Kidney epithelial cell (primary cell): ENCODE measurements at regions not wholly inside any gene's neighbourhood (a gene's known extent, or its start where the extent isn't known, plus 50 kb on each side); places are given as distances from the start of the nearest gene placed in this dataset.
"Not testable (repeated sequence)": the region's sequence is repeated elsewhere in the genome, so short reads cannot be mapped to it uniquely, and the experiment has no call there.

Experiments
- DNase-seq: peaks from one replicate; pipeline ENCODE4 v3.0.0-alpha.2; 2010; ENCODE audit warnings: low read depth
- H3K27me3 ChIP-seq: 2 replicates; pipeline ENCODE4 v1.6.0; 2011; ENCODE audit warnings: low read length; ENCODE audit not compliant: control insufficient read depth, insufficient read depth
- H3K36me3 ChIP-seq: 2 replicates; pipeline ENCODE4 v1.5.1; 2011; ENCODE audit warnings: low read length; ENCODE audit not compliant: control insufficient read depth, insufficient read depth
- H3K4me3 ChIP-seq: 2 replicates; pipeline ENCODE4 v1.5.1; 2011; ENCODE audit warnings: low read depth, mild to moderate bottlenecking, control low read depth, low read length
- CTCF ChIP-seq: IDR thresholded peaks from 2 replicates; pipeline ENCODE4 v1.5.1; 2011; ENCODE audit warnings: mild to moderate bottlenecking, moderate library complexity, low read length, control low read depth, inconsistent platforms; ENCODE audit not compliant: insufficient read depth, poor library complexity, severe bottlenecking

- TF ChIP-seq CTCF, result no peak
- no peak for DNase-seq
These were observed 202.3 kb downstream of the LRRC70 start for GRCh38 chr5:62780888-62781287.

GRCh38 chr5:62780230-62780629, 201.6 kb downstream of the LRRC70 start:
- no peak for TF ChIP-seq CTCF

More at GRCh38 chr5:62780888-62781287, 202.3 kb downstream of the LRRC70 start:
- Histone ChIP-seq H3K27me3 (no peaks in the 10 kb centered on the region), H3K36me3 (no peaks in the 10 kb centered on the region), H3K4me3 (no peak overlapping the region)

GRCh38 chr5:62779010-62779422, 200.4 kb downstream of the LRRC70 start:
- no peaks in the 10 kb centered on the region for H3K36me3 ChIP-seq
- H3K27me3 ChIP-seq, result no peaks in the 10 kb centered on the region
- no peak overlapping the region for H3K4me3 ChIP-seq
- peak; percentile 72 for TF ChIP-seq CTCF
- peak; percentile 10 for DNase-seq

More at GRCh38 chr5:62780230-62780629, 201.6 kb downstream of the LRRC70 start:
- no peak for DNase-seq
- Histone ChIP-seq H3K36me3 (no peaks in the 10 kb centered on the region), H3K27me3 (no peaks in the 10 kb centered on the region), H3K4me3 (no peak overlapping the region)

- no peak overlapping the region for H3K4me3 ChIP-seq
- no peaks in the 10 kb centered on the region for H3K36me3 ChIP-seq
- DNase-seq, result no peak
- H3K27me3 ChIP-seq, result no peaks in the 10 kb centered on the region
- TF ChIP-seq CTCF, result no peak
These were observed 199.8 kb downstream of the LRRC70 start for GRCh38 chr5:62778316-62779009.

GRCh38 chr5:62777081-62777480, 198.5 kb downstream of the LRRC70 start:
- H3K4me3 ChIP-seq, H3K36me3 ChIP-seq, DNase-seq, H3K27me3 ChIP-seq: not testable (repeated sequence)

GRCh38 chr5:62776592-62776991, 198.0 kb downstream of the LRRC70 start:
- H3K27me3 ChIP-seq, H3K36me3 ChIP-seq, DNase-seq, H3K4me3 ChIP-seq: not testable (repeated sequence)

- no peak for DNase-seq
- TF ChIP-seq CTCF, result no peak
- no peak overlapping the region for H3K4me3 ChIP-seq
- no peaks in the 10 kb centered on the region for H3K36me3 ChIP-seq
- H3K27me3 ChIP-seq, result no peaks in the 10 kb centered on the region
These were observed 194.8 kb downstream of the LRRC70 start for GRCh38 chr5:62773460-62773859.
